ENCODE measurements at regions not wholly inside any gene's neighbourhood (a gene's known extent, or its start where the extent isn't known, plus 50 kb on each side); places are given as distances from the start of the nearest gene placed in this dataset.

DNA sequence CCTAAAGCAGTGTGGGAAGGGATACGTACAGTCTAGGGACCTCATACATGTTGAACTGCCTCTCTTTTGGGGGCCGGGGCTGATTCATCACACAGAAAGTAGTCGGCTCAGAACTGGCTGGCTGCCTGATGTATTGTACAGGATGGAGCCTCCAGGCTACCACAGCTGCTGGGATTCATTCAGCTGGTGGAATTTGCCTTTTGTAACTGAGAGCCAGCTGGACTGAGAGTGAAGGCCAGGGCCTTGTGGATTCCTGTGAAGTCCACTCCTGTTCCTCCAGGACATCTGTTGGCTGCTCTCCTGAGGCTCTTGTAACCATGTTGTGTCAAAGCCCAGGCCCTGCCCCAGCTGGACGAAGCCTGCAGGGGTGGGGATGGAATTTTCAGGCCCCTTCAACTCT is 116.3 kb upstream of the PRICKLE1 start:
- no peaks in the 10 kb centered on the region for H4K20me1 ChIP-seq (ENCODE audit: control insufficient read depth, insufficient read depth)
- 0 out of 4 replicates have a peak, but pooled peaks cover 0 to 2% of the 10 kb centered on the region in 2 experiments for H3K27me3 ChIP-seq (replicated peaks in 1 of 2; ENCODE audit: control insufficient read depth in 2 of 2, insufficient read depth in 2 of 2, low read length in 1 of 2)
- POLR2A ChIA-PET: no interaction called here
- no peak overlapping the region for H3K4me3 ChIP-seq
- H2AFZ ChIP-seq (ENCODE audit: control insufficient read depth, low read depth, low read length): no peak overlapping the region
- intact Hi-C loops (cut with micrococcal nuclease; ENCODE audit: unreplicated experiment): no loop called here
- SMC1A ChIA-PET (ENCODE audit: uncharacterized antibody, unreplicated experiment): interaction anchor here (1.4 to 1.5 kb wide), 2 partner anchors 29 to 57 kb away, joined by 3 read pairs; no protein-coding TSS in a partner anchor
- CTCF ChIA-PET: interaction anchor here (1.4 kb wide), 1 partner anchor 9 kb away, joined by 3 read pairs; no protein-coding TSS in a partner anchor
- no TSS peak for BruUV-seq (replicated peaks)
- no peaks in the 10 kb centered on the region for H3K4me1 ChIP-seq (ENCODE audit: control insufficient read depth, insufficient read depth, low read length)
- WGBS (ENCODE audit: insufficient coverage, insufficient replicate concordance, low lambda C conversion rate, missing lambda C conversion rate): 7% methylated on average over 4 of the region's 4 CpGs
- FAIRE-seq (no peak), ATAC-seq (no peak), DNase-seq (ENCODE audit: low read depth, low spot score) (no peak)
- no peaks in the 10 kb centered on the region for H3K79me2 ChIP-seq (ENCODE audit: control insufficient read depth, insufficient read depth, low read length)
- H3K27ac ChIP-seq (ENCODE audit: control insufficient read depth, insufficient read depth): no peak overlapping the region
- RAD21 ChIA-PET (ENCODE audit: unreplicated experiment): no interaction called here
- H3K4me2 ChIP-seq (ENCODE audit: control insufficient read depth, insufficient read depth): no peak overlapping the region
- no peaks in the 10 kb centered on the region for H3K9me3 ChIP-seq (replicated peaks; ENCODE audit: control insufficient read depth, insufficient read depth, low read length)
- no peak for TF ChIP-seq POLR2A (IDR thresholded peaks at IDR 0.05; ENCODE audit: low read depth, low read length)
- no peak for TF ChIP-seq ATF7 (IDR thresholded peaks at IDR 0.05; ENCODE audit: low read depth)
- no peak for TF ChIP-seq SIN3A (IDR thresholded peaks at IDR 0.05; ENCODE audit: low read depth, low read length)
- TF ChIP-seq SIX5 (IDR thresholded peaks at IDR 0.05; ENCODE audit: low read depth, low read length, severe bottlenecking): no peak
- TF ChIP-seq ZNF274 (IDR thresholded peaks at IDR 0.05; ENCODE audit: insufficient read depth, insufficient read length): no peak
- TF ChIP-seq ETV6 (conservative IDR thresholded peaks at IDR 0.05 in 1 of 2, IDR thresholded peaks at IDR 0.05 in 1 of 2; ENCODE audit: borderline replicate concordance in 1 of 2, low read depth in 1 of 2): no peak
- TF ChIP-seq NR2F1 (conservative IDR thresholded peaks at IDR 0.05): no peak
- TF ChIP-seq NR2C2 (IDR thresholded peaks at IDR 0.05; ENCODE audit: borderline replicate concordance, control insufficient read depth, insufficient read length, low read depth): no peak
- no peak for TF ChIP-seq PAX5 (IDR thresholded peaks at IDR 0.05; ENCODE audit: borderline replicate concordance, low read depth, low read length)
- TF ChIP-seq TARDBP (IDR thresholded peaks at IDR 0.05; ENCODE audit: borderline replicate concordance): no peak
- TF ChIP-seq SUPT20H (IDR thresholded peaks at IDR 0.05; ENCODE audit: borderline replicate concordance, control insufficient read depth, low read depth, low read length): no peak
- TF ChIP-seq EGR1 (IDR thresholded peaks at IDR 0.05; ENCODE audit: borderline replicate concordance in 1 of 2, low read depth in 2 of 2, low read length in 2 of 2): no peak
- no peak for TF ChIP-seq MTA3 (IDR thresholded peaks at IDR 0.05; ENCODE audit: borderline replicate concordance, low read length)
- TF ChIP-seq ZZZ3 (IDR thresholded peaks at IDR 0.05; ENCODE audit: control insufficient read depth, insufficient read length, low read depth): no peak
- no peak for TF ChIP-seq YBX1 (IDR thresholded peaks at IDR 0.05)
- no peak for TF ChIP-seq DPF2 (IDR thresholded peaks at IDR 0.05)
- H3K9ac ChIP-seq (ENCODE audit: control insufficient read depth, insufficient read depth, low read length): no peak overlapping the region
- in situ Hi-C loops (cut with MboI): loop anchor here (25.0 kb wide), 1 partner anchor 94 kb away; no protein-coding TSS in a partner anchor
- H3K36me3 ChIP-seq (ENCODE audit: control insufficient read depth in 2 of 2, insufficient read depth in 2 of 2, low read length in 1 of 2): no peaks in the 10 kb centered on the region

All from GM12878 (cell line).